ENCODE measurements at regions not wholly inside any gene's neighbourhood (a gene's known extent, or its start where the extent isn't known, plus 50 kb on each side); places are given as distances from the start of the nearest gene placed in this dataset.

DNA sequence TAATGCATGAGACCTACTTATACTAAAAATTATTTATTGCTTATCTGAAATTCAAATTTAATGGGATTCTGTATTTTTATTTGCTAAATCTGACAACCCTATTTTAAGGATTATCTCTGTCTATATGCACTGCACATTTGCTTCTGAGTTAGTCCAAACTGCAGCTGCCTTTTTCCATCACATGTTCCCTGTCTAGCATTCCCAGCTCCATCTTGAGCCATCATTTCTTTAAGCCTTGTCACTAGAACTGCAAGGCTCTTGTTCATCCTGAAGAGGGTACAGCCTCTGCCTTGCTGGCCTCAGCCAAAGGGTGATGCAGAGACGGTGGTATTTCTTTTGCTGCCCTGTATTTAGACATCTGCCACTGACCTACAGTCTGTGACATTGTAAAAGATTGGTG is 125.8 kb upstream of the STT3B start:
- TF ChIP-seq EZH2 (IDR thresholded peaks at IDR 0.05; ENCODE audit: insufficient read depth, poor library complexity, severe bottlenecking) (no peak), EZH2phosphoT487 (IDR thresholded peaks at IDR 0.05; ENCODE audit: insufficient read depth, low read depth) (no peak)

Data from GM23248 (cell line).